GM21526 (cell line): ENCODE measurements at regions not wholly inside any gene's neighbourhood (a gene's known extent, or its start where the extent isn't known, plus 50 kb on each side); places are given as distances from the start of the nearest gene placed in this dataset.

ENCODE experiments used
- ATAC-seq: cut with Tn5 transposase; IDR thresholded peaks from one replicate; pipeline ENCODE4 v1.9.1; 2021; ENCODE audit warnings: moderate library complexity; ENCODE audit not compliant: unreplicated experiment, low FRiP score

DNA sequence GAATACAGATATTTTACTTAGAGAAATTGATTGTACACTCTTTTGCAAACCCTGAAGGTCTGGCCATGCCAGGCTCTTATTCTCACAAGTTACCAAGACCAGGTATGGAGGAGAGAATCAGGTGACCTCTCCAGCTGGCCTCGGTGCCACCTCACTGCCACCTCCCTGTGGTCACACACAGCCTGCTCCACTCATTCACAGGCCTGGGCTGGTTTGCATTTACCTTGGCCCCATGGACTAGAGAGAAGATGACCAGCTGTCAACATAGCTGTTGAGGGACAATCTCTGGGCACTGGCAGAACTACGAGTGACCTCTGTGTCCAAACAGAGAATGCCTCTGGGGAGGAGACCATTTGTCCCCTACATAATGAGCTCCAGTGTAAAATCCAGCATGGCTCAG, 291.2 kb upstream of the RUNX1 start:
- ATAC-seq: no peak

GRCh38 chr21:35338881-35339632, 290.0 kb upstream of the RUNX1 start:
- ATAC-seq: no peak

- no peak for ATAC-seq
These were observed 289.2 kb upstream of the RUNX1 start for GRCh38 chr21:35338281-35338680.

GRCh38 chr21:35337573-35337972, 288.5 kb upstream of the RUNX1 start:
- no peak for ATAC-seq

DNA sequence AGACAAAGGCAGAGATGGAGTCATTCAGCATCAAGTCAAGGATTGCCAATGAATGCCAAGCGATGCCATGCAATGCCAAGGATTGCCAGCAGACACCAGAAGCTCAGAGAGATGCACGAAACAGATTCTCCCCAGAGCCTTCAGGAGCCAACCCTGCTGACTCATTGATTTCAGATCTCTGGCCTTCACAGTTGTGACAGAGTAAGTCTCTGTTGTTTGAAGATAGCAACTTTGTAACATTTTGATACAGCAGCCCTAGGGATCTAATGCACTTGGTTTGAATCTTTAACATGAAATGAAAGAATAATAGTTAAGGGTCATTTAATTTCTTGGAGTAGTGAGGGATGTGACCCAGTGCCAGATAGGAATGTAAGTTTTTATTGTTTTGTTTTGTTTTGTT, 287.4 kb upstream of the RUNX1 start:
- no peak for ATAC-seq

DNA sequence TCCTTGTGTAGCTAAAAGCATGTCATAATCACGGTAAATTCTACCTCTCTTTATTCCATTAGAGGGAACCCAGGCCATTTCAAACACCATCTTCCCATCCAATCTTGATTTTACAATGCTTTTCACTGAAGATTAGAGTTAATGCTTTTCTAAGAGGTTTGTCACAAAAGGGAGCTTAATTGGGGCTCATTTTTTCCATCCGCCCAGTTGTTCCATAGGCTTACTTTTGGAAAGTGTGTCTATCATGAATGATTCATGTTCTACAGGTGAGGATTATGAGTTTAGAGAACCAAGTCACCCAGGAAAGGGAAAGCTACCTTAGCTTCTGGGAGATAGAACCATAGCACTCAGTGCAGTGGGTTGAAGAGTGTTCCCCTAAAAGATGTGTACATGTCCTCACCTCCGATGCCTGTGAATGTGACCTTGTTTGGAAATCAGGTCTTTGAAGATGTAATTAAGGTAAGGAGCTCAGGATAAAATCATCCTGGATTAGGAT, 286.9 kb upstream of the RUNX1 start:
- no peak for ATAC-seq

- no peak for ATAC-seq
These were observed 284.9 kb upstream of the RUNX1 start for GRCh38 chr21:35333831-35334618.

DNA sequence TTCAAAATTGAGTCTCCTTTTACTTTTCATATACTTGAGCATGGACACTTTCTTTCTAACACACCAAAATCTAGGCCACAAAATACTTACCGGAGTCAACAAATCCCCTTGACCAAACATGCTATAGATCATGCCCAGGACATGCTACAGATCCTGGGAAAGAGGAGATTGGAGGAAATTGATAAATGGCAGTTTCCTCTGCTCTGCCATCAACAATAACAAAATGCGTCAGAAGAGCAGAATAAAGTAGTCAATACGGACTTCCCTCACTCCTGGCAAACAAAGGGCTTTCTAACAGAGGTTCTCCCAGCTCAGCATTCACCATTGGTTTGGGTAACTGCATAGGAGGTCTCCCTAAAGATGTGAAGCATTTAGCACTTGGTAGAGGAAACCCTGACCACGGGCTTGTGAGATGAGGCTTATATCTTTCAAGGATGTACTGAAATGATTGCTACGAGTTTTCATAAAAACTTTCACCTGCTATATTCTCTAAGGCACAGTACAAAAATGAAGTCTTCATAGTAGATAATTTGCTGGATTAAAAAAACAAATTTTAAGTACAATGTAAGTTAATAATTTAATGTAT, 283.8 kb upstream of the RUNX1 start:
- ATAC-seq: no peak

DNA sequence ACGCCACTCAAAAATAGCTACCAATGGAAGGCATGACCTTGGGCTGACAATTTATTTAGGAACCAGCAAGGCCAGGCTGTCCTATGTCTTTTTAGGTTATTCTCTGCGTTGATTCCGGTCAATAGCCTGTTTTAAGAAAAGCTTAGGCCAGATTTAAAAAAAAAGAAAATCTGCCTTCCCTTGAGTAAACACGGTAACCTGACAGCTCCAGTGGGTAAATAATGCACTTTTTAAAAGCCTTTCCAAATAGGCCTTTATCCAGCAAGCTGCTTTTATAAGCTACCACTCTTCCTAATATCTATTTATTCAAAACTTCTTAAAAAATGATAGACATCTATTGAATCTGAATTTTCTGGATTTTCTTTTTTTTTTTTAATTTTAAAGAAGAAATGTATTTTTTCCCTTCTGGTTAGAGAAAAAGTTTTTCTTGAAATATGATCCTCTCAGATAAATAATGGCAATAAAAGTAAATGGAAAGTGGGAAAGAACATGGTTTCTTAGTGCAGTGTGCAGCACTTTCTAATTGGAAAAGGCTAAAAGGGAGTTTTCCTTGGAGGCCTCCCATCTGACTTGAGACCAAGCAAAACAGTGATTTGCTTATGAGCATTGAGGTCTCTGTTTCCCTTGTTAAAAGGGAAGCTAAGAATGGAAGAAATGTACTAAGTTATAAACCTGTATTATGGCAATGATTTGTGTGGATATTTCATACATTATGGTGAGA, 281.0 kb upstream of the RUNX1 start:
- ATAC-seq: no peak

- no peak for ATAC-seq
These were observed 279.9 kb upstream of the RUNX1 start for GRCh38 chr21:35328856-35329455.

GRCh38 chr21:35326677-35327076, 277.6 kb upstream of the RUNX1 start:
- ATAC-seq: no peak

GRCh38 chr21:35325953-35326352, 276.9 kb upstream of the RUNX1 start:
- ATAC-seq: no peak

GRCh38 chr21:35324372-35325220, 275.5 kb upstream of the RUNX1 start:
- ATAC-seq: no peak

- ATAC-seq: no peak
These were observed 274.8 kb upstream of the RUNX1 start for GRCh38 chr21:35323947-35324346.

DNA sequence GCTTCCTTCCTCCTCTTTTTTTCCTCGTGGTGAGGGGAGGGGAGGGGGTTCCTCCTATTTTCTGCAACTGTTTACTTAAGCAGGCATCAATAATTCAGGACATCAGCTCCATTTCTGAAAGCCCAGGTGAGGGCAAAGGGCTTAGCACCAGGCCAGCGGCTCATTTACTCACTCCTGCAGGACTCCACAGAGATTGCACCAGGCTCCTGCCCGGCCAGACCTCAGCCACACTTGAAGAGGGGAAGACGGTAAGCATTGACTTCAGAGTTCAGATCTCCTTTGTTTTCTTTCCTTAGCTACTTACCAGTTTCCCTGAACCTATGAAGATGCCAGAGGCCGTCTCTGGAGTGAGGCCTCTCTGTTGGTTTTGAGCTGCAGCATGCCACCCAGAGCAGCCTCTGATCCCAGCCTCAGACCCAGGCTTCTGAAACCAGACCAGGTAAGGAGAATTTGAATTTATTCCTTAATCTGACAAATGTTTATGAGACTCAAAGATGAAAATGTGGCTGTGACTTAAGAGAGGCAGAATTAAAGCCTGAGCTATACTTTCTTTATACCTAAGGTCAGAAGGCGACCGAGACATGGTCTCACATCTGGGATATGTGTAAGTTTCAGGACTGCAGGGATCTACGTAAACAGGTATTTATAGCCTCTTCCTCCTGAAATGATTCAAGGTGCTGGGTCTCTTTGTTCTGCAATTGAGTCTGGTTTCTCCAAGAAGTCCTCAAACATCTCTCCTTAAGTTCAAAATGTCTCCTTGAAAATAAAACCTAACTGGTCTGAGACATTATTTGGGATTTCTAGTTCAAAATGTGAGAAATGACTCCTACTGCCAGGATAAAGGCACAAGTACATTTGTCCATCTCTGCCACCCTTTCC, 272.5 kb upstream of the RUNX1 start:
- ATAC-seq: no peak

DNA sequence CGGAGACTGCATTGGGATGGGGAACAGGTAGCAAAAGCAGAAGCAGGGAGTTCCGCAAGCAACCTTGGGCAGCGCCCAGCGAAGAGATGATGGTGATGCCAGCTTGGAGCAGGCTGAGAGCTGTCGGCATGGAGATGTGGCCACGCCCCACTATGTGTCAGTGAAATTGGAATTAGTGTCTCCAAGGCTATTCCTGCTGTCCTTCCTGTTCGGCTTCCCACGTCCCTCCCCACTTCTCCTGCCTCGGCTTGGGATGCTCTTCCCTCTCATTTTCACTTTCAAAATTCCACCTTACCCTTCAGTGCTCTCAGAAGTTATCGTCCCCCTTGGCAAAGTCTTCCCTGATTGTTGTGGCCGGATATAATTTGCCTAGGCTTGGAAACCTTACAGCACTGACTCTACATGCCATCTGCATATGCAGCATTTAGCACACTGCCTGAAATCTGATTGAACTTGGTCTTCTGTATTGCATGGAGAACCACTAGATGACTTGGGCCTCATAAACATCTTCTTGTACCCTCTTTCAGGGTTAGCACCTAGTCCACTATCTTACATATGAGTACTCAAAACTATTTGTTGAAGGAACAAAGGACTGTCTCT, 270.7 kb upstream of the RUNX1 start:
- no peak for ATAC-seq

GRCh38 chr21:35316933-35317332, 267.8 kb upstream of the RUNX1 start:
- no peak for ATAC-seq

GRCh38 chr21:35316456-35316855, 267.4 kb upstream of the RUNX1 start:
- ATAC-seq: no peak
